OCI-LY1 (cell line): ENCODE measurements at regions not wholly inside any gene's neighbourhood (a gene's known extent, or its start where the extent isn't known, plus 50 kb on each side); places are given as distances from the start of the nearest gene placed in this dataset.

Experiments used
- H2AFZ ChIP-seq: fragments of 200-600 bp; sonication (generic), shearing (Covaris generic); 2 replicates; pipeline ENCODE4 v1.6.0; 2014; ENCODE audit warnings: antibody characterized with exemption, mild to moderate bottlenecking, low read length
- H3F3A ChIP-seq: fragments of 200-600 bp; sonication (generic), shearing (Covaris generic); 2 replicates; pipeline ENCODE4 v1.6.0; 2014; ENCODE audit warnings: mild to moderate bottlenecking, antibody characterized with exemption, low read length, moderate library complexity; ENCODE audit not compliant: insufficient read depth
- H3K27ac ChIP-seq: fragments of 200-600 bp; sonication (generic); 2 replicates; pipeline ENCODE4 v1.5.1; 2014; ENCODE audit warnings: low read length, mixed run types, mild to moderate bottlenecking, low read depth; ENCODE audit not compliant: poor library complexity, severe bottlenecking
- H3K27me3 ChIP-seq: fragments of 200-600 bp; sonication (generic); 2 replicates; pipeline ENCODE4 v1.6.0; 2014; ENCODE audit warnings: antibody characterized with exemption, mild to moderate bottlenecking, low read length, moderate library complexity; ENCODE audit not compliant: insufficient read depth
- H3K36me3 ChIP-seq: fragments of 200-600 bp; sonication (generic); 2 replicates; pipeline ENCODE4 v1.6.1; 2014; ENCODE audit warnings: mild to moderate bottlenecking, antibody characterized with exemption, low read length, moderate library complexity, mixed read lengths; ENCODE audit not compliant: insufficient read depth
- H3K4me1 ChIP-seq: fragments of 200-600 bp; sonication (generic); 2 replicates; pipeline ENCODE4 v1.5.1; 2014; ENCODE audit warnings: mild to moderate bottlenecking, low read length, moderate library complexity; ENCODE audit not compliant: insufficient read depth, severe bottlenecking
- H3K4me2 ChIP-seq: fragments of 200-600 bp; sonication (generic), shearing (Covaris generic); 2 replicates; pipeline ENCODE4 v1.6.1; 2014; ENCODE audit warnings: low read length
- H3K4me3 ChIP-seq: fragments of 200-600 bp; sonication (generic); 2 replicates; pipeline ENCODE4 v1.5.1; 2014; ENCODE audit warnings: low read length, low read depth, mild to moderate bottlenecking, mixed read lengths; ENCODE audit not compliant: poor library complexity, severe bottlenecking
- H3K79me2 ChIP-seq: fragments of 200-600 bp; shearing (Covaris generic); 2 replicates; pipeline ENCODE4 v1.6.1; 2016; ENCODE audit warnings: mixed run types, low read length, mixed read lengths; ENCODE audit not compliant: insufficient read depth
- H3K9ac ChIP-seq: fragments of 200-600 bp; sonication (generic), shearing (Covaris generic); 2 replicates; pipeline ENCODE4 v1.6.1; 2014; ENCODE audit warnings: mild to moderate bottlenecking, low read length, mixed read lengths
- H3K9me2 ChIP-seq: fragments of 200-600 bp; sonication (generic), shearing (Covaris generic); 2 replicates; pipeline ENCODE4 v1.6.1; 2014; ENCODE audit warnings: low read depth, mild to moderate bottlenecking, low read length, mixed read lengths
- H3K9me3 ChIP-seq: fragments of 200-600 bp; shearing (Covaris generic); 2 replicates; pipeline ENCODE4 v1.6.1; 2014; ENCODE audit warnings: low read length, mixed read lengths
- H4K20me1 ChIP-seq: fragments of 200-600 bp; sonication (generic), shearing (Covaris generic); 2 replicates; pipeline ENCODE4 v1.6.0; 2016; ENCODE audit warnings: mild to moderate bottlenecking, low read length; ENCODE audit not compliant: insufficient read depth
- CTCF ChIP-seq: fragments of 200-600 bp; sonication (generic), shearing (Covaris generic); IDR thresholded peaks from 2 replicates; pipeline ENCODE4 v1.5.1; 2017; ENCODE audit warnings: mild to moderate bottlenecking, antibody characterized with exemption, low read length, moderate library complexity, mixed read lengths
- EZH2 ChIP-seq: fragments of 200-600 bp; sonication (generic), shearing (Covaris generic); IDR thresholded peaks from 2 replicates; pipeline ENCODE4 v1.8.0; 2017; ENCODE audit warnings: borderline replicate concordance, mixed run types, mild to moderate bottlenecking, antibody characterized with exemption, low read length, moderate library complexity, mixed read lengths

- Histone ChIP-seq H3K9me2 (no peaks in the 10 kb centered on the region), H3F3A (no peaks in the 10 kb centered on the region), H3K4me1 (no peaks in the 10 kb centered on the region), H3K4me2 (no peak overlapping the region), H4K20me1 (no peaks in the 10 kb centered on the region), H2AFZ (no peak overlapping the region), H3K79me2 (no peaks in the 10 kb centered on the region), H3K9me3 (no peaks in the 10 kb centered on the region), H3K4me3 (no peak overlapping the region), H3K27ac (no peak overlapping the region), H3K36me3 (no peaks in the 10 kb centered on the region), H3K9ac (no peak overlapping the region), H3K27me3 (no peaks in the 10 kb centered on the region)
- no peak for TF ChIP-seq EZH2
- TF ChIP-seq CTCF: no peak
Observed at GRCh38 chr5:33075731-33076130, 364.6 kb downstream of the NPR3 start.

GRCh38 chr5:33079548-33079947 is 361.2 kb upstream of the TARS1 start:
- H3F3A ChIP-seq: no peaks in the 10 kb centered on the region
- TF ChIP-seq EZH2: no peak
- no peak for TF ChIP-seq CTCF
- H3K4me1 ChIP-seq: no peaks in the 10 kb centered on the region
- H3K4me3 ChIP-seq: no peak overlapping the region
- no peaks in the 10 kb centered on the region for H4K20me1 ChIP-seq
- H2AFZ ChIP-seq: no peak overlapping the region
- H3K9me3 ChIP-seq: no peaks in the 10 kb centered on the region
- H3K9ac ChIP-seq: no peak overlapping the region
- H3K36me3 ChIP-seq: no peaks in the 10 kb centered on the region
- no peaks in the 10 kb centered on the region for H3K9me2 ChIP-seq
- no peak overlapping the region for H3K27ac ChIP-seq
- no peak overlapping the region for H3K4me2 ChIP-seq
- no peaks in the 10 kb centered on the region for H3K27me3 ChIP-seq
- no peaks in the 10 kb centered on the region for H3K79me2 ChIP-seq

GRCh38 chr5:33080287-33080686 is 360.5 kb upstream of the TARS1 start:
- no peak overlapping the region for H3K9ac ChIP-seq
- H3K79me2 ChIP-seq: no peaks in the 10 kb centered on the region
- H3K9me2 ChIP-seq: no peaks in the 10 kb centered on the region
- H3K4me2 ChIP-seq: no peak overlapping the region
- H3K27me3 ChIP-seq: no peaks in the 10 kb centered on the region
- no peaks in the 10 kb centered on the region for H3K4me1 ChIP-seq
- H3K4me3 ChIP-seq: no peak overlapping the region
- TF ChIP-seq EZH2: no peak
- TF ChIP-seq CTCF: no peak
- H3K36me3 ChIP-seq: no peaks in the 10 kb centered on the region
- no peaks in the 10 kb centered on the region for H4K20me1 ChIP-seq
- no peaks in the 10 kb centered on the region for H3F3A ChIP-seq
- no peaks in the 10 kb centered on the region for H3K9me3 ChIP-seq
- no peak overlapping the region for H3K27ac ChIP-seq
- no peak overlapping the region for H2AFZ ChIP-seq
